AG09309 (cell line): ENCODE measurements at regions not wholly inside any gene's neighbourhood (a gene's known extent, or its start where the extent isn't known, plus 50 kb on each side); places are given as distances from the start of the nearest gene placed in this dataset.

Source experiments
- DNase-seq: peaks from one replicate; pipeline ENCODE4 v3.0.0-alpha.2; 2010; ENCODE audit warnings: low read depth
- H3K4me3 ChIP-seq: 2 replicates; pipeline ENCODE4 v1.5.1; 2011; ENCODE audit warnings: mild to moderate bottlenecking, low read depth, low read length, moderate library complexity; ENCODE audit not compliant: control insufficient read depth
- TF ChIP-seq, protein P1 (sequence below): IDR thresholded peaks from 2 replicates; pipeline ENCODE4 v1.5.1; 2011; ENCODE audit warnings: mild to moderate bottlenecking, low read depth, low read length, inconsistent platforms; ENCODE audit not compliant: insufficient read depth, control insufficient read depth; ENCODE audit errors: missing control alignments

GRCh38 chr1:87922885-87923284 lies 594.2 kb downstream of the LMO4 start:
- DNase-seq, result no peak
- H3K4me3 ChIP-seq, result no peak overlapping the region
- TF ChIP-seq, protein P1, sequence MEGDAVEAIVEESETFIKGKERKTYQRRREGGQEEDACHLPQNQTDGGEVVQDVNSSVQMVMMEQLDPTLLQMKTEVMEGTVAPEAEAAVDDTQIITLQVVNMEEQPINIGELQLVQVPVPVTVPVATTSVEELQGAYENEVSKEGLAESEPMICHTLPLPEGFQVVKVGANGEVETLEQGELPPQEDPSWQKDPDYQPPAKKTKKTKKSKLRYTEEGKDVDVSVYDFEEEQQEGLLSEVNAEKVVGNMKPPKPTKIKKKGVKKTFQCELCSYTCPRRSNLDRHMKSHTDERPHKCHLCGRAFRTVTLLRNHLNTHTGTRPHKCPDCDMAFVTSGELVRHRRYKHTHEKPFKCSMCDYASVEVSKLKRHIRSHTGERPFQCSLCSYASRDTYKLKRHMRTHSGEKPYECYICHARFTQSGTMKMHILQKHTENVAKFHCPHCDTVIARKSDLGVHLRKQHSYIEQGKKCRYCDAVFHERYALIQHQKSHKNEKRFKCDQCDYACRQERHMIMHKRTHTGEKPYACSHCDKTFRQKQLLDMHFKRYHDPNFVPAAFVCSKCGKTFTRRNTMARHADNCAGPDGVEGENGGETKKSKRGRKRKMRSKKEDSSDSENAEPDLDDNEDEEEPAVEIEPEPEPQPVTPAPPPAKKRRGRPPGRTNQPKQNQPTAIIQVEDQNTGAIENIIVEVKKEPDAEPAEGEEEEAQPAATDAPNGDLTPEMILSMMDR, result no peak

GRCh38 chr1:87926131-87926830 lies 597.6 kb downstream of the LMO4 start:
- no peak overlapping the region for H3K4me3 ChIP-seq
- TF ChIP-seq, protein P1, result no peak
- no peak for DNase-seq

GRCh38 chr1:87926921-87927320 lies 598.2 kb downstream of the LMO4 start:
- DNase-seq, result no peak
- H3K4me3 ChIP-seq, result no peak overlapping the region
- TF ChIP-seq, protein P1, result no peak

DNA sequence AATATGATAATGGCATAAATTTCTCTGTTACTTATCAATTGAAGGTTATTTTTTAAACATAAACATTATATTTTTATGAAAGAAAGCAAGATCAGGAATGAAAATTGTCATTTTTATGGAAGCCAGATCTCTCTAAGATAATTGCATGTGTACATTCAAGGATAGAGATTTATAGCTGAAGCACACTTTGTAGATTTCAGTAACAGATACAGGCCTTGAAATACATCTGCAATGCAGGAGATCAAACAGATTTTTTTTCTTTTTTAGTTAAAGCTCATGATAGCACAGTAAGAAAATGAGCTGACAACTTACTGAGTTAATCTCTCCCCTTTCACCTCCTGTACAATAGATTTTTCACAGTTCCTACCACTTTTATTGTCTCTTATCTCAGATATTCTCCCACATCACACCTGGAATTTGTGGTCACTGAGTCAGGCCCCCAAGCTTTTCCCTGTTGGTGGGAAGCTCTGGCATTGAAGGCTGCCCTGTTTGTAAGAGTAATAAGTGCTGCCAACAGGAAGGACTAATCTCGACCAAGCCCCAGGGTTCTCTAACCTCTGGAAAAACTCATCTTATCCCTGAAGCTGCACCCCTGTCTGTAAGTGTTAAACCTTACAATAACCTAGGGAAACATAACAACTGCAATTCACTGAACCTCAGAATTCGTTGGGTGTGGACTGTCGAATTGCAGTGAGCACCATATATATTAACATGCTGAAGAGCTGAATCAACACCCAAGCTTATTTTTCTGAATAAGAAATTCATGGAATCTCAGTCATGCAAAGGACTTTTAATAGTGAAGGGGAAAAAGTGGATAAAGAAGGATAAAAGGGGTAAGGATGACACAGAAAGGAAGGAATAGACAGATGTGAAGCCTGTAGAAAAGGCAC lies 599.0 kb downstream of the LMO4 start:
- no peak overlapping the region for H3K4me3 ChIP-seq
- DNase-seq, result no peak
- TF ChIP-seq, protein P1, result no peak

DNA sequence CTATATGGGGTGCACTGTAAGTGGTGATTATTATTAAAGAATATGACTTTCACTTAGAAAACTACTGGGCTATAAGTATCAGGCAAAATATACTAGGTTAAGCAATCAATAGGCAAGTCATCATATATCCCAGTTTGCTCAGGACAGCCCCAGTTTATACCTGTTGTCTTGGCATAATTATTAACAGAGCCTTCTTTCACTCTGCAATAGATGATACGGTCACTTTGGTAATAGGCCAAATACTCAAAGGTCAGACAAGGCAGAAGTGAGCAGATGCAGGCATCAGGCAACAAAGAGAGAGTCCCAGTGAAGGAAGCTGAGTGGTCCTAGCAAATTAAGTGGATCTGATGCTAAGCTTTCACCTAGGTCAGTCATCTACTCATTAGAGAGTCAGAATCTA lies 599.9 kb downstream of the LMO4 start:
- no peak overlapping the region for H3K4me3 ChIP-seq
- TF ChIP-seq, protein P1, result no peak
- DNase-seq, result no peak

- TF ChIP-seq, protein P1, result no peak
- no peak overlapping the region for H3K4me3 ChIP-seq
- no peak for DNase-seq
These were observed 601.2 kb downstream of the LMO4 start for GRCh38 chr1:87929906-87930305.
